Thymus (tissue), 11 donors: ENCODE measurements at regions not wholly inside any gene's neighbourhood (a gene's known extent, or its start where the extent isn't known, plus 50 kb on each side); places are given as distances from the start of the nearest gene placed in this dataset.

Source experiments
- DNase-seq, 9 donors: peaks; one replicate each; pipeline ENCODE4 v3.0.0-alpha.2; 2013; ENCODE audit warnings: low spot score in 9 of 9, low read depth in 6 of 9, missing footprints in 1 of 9
- H3K27ac ChIP-seq, 2 donors: one replicate each; pipeline ENCODE4 v1.5.1; 2013; ENCODE audit warnings: control low read depth in 1 of 2, low read depth in 1 of 2, low read length in 1 of 2, mild to moderate bottlenecking in 1 of 2, moderate library complexity in 1 of 2
- H3K27me3 ChIP-seq, 2 donors: one replicate each; pipeline ENCODE4 v1.5.1; 2013; ENCODE audit warnings: low read length in 1 of 2; ENCODE audit not compliant: control insufficient read depth in 2 of 2, insufficient read depth in 1 of 2
- H3K36me3 ChIP-seq, 2 donors: one replicate each; pipeline ENCODE4 v1.5.1; 2013; ENCODE audit warnings: low read length in 1 of 2, mild to moderate bottlenecking in 1 of 2, moderate library complexity in 1 of 2; ENCODE audit not compliant: control insufficient read depth in 2 of 2, insufficient read depth in 2 of 2
- H3K4me1 ChIP-seq, 2 donors: one replicate each; pipeline ENCODE4 v1.5.1; 2013; ENCODE audit warnings: low read length in 2 of 2; ENCODE audit not compliant: control insufficient read depth in 2 of 2, insufficient read depth in 2 of 2
- H3K4me3 ChIP-seq, 2 donors: one replicate each; pipeline ENCODE4 v1.5.1; 2013; ENCODE audit warnings: low read length in 2 of 2, control low read depth in 1 of 2, mild to moderate bottlenecking in 1 of 2
- H3K9me3 ChIP-seq, 2 donors: one replicate each; pipeline ENCODE4 v1.5.1; 2013; ENCODE audit warnings: low read length in 1 of 2, mild to moderate bottlenecking in 1 of 2; ENCODE audit not compliant: control insufficient read depth in 2 of 2, insufficient read depth in 1 of 2
- WGBS: extraction: QIAGEN DNeasy Blood & Tissue Kit; methylation state at CpG from one replicate; pipeline ENCODE4 v1.1.7; 2013; 5-methylcytosine and 5-hydroxymethylcytosine counted together
- donor health status: healthy.

- DNase-seq = no peak
- H3K4me1 ChIP-seq = no peaks in the 10 kb centered on the region
- no peaks in the 10 kb centered on the region for H3K27me3 ChIP-seq
- H3K27ac ChIP-seq = no peak overlapping the region
- H3K4me3 ChIP-seq = no peak overlapping the region
- no peaks in the 10 kb centered on the region for H3K9me3 ChIP-seq
- no peaks in the 10 kb centered on the region for H3K36me3 ChIP-seq
Measured at GRCh38 chr2:155022531-155022930, 324.0 kb downstream of the KCNJ3 start.

DNA sequence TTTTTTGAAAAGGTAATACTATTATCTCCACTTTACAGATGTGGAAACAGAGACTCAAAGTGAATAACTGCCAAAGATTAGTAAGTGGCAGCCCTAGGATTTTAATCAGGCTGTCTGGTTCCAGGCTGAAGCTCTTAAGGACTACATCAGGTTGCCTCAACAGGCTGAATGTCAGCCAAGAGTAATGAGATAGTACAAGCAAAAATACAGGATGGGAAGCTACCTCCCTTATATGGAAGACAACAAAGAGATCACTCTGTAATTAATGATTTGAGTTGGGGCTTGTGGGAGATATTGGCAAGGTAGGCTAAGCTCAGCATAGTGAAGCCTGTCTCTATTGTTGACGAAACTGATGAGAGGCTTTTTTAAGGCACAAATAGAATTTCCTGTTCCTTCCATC, 323.1 kb downstream of the KCNJ3 start:
- no peak for DNase-seq
- 93% methylated on average over 1 of the region's 1 CpG for WGBS

DNA sequence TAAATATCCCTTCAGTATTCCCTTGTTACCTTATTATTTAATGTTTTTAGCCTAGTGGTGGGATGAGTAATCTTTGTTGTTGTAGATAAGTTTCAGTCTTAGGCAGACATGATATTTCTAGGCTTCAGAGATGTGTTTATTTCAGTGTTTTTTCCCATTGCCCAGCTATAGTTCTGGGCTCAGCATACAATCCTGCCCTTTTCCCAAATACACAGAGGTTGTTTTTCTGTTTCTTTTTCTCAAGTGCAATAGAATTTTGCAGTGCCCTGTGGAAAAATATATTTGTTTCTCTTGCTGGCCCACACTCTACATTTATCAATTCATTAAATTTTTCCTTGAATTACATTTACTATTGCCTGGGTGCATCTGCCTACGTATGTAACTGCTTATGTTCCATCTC, 321.8 kb downstream of the KCNJ3 start:
- Histone ChIP-seq H3K27me3 (no peaks in the 10 kb centered on the region), H3K9me3 (no peaks in the 10 kb centered on the region), H3K36me3 (no peaks in the 10 kb centered on the region), H3K27ac (no peak overlapping the region), H3K4me1 (no peaks in the 10 kb centered on the region), H3K4me3 (no peak overlapping the region)
- DNase-seq = no peak
- 91% methylated on average over 1 of the region's 1 CpG for WGBS

More for the DNA sequence above, 323.1 kb downstream of the KCNJ3 start:
- Histone ChIP-seq H3K36me3 (no peaks in the 10 kb centered on the region), H3K4me3 (no peak overlapping the region), H3K27me3 (no peaks in the 10 kb centered on the region), H3K9me3 (no peaks in the 10 kb centered on the region), H3K27ac (no peak overlapping the region), H3K4me1 (no peaks in the 10 kb centered on the region)

- H3K27me3 ChIP-seq = no peaks in the 10 kb centered on the region
- no peak overlapping the region for H3K4me3 ChIP-seq
- no peaks in the 10 kb centered on the region for H3K4me1 ChIP-seq
- WGBS = 74% methylated on average over 2 of the region's 2 CpGs
- no peak for DNase-seq
- H3K36me3 ChIP-seq = no peaks in the 10 kb centered on the region
- no peak overlapping the region for H3K27ac ChIP-seq
- H3K9me3 ChIP-seq = no peaks in the 10 kb centered on the region
Measured at GRCh38 chr2:155010925-155011324, 312.4 kb downstream of the KCNJ3 start.

DNA sequence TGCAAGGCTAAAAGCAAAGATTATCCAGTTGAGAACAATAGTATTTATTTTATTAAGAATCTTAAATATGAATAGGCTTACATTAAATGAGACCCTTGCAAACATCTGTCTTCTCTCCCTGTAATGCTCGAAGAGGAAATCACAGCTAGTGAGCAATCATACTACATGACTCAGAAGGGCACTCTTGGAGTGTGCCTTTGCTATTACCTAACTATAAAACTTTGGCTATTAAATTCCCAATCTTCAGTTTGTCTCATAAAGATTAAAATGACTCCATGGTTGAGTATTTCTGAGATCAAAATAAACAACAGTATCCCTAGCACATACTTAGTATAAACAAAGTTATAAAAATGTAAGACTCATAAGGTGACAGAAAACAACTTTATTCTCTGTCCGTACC, 296.9 kb downstream of the KCNJ3 start:
- 93% methylated on average over 2 of the region's 2 CpGs for WGBS
- no peak overlapping the region for H3K27ac ChIP-seq
- H3K9me3 ChIP-seq = no peaks in the 10 kb centered on the region
- DNase-seq = no peak
- no peaks in the 10 kb centered on the region for H3K4me1 ChIP-seq
- H3K36me3 ChIP-seq = no peaks in the 10 kb centered on the region
- no peak overlapping the region for H3K4me3 ChIP-seq
- H3K27me3 ChIP-seq = no peaks in the 10 kb centered on the region

DNA sequence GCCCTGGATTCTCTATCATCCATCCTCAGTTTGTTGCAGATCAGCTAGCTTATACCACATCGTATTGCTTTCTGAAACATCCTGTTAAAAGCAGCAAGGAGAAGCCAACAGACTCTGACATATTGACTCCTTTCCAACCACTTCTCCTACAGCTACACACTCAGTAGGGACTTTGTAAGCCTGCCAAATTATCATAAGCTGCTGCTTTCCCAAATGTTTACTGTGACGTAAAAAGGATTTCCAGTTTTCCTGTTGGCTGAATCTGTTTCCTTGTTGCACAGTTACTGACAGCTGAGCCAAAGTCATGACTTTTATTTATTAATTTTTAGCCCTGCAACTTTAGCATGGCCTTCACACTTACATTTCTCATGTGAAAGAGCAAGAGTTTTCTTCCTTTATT, 294.3 kb downstream of the KCNJ3 start:
- no peak overlapping the region for H3K4me3 ChIP-seq
- no peaks in the 10 kb centered on the region for H3K27me3 ChIP-seq
- H3K4me1 ChIP-seq = no peaks in the 10 kb centered on the region
- no peak overlapping the region for H3K27ac ChIP-seq
- H3K36me3 ChIP-seq = no peaks in the 10 kb centered on the region
- H3K9me3 ChIP-seq = no peaks in the 10 kb centered on the region
- no peak for DNase-seq
- 88% methylated on average over 2 of the region's 2 CpGs for WGBS

GRCh38 chr2:154978710-154979109, 280.2 kb downstream of the KCNJ3 start:
- Histone ChIP-seq H3K27me3 (no peaks in the 10 kb centered on the region), H3K36me3 (no peaks in the 10 kb centered on the region), H3K4me1 (no peaks in the 10 kb centered on the region), H3K9me3 (no peaks in the 10 kb centered on the region), H3K4me3 (no peak overlapping the region), H3K27ac (no peak overlapping the region)
- WGBS = 77% methylated on average over 3 of the region's 3 CpGs
- DNase-seq = no peak

DNA sequence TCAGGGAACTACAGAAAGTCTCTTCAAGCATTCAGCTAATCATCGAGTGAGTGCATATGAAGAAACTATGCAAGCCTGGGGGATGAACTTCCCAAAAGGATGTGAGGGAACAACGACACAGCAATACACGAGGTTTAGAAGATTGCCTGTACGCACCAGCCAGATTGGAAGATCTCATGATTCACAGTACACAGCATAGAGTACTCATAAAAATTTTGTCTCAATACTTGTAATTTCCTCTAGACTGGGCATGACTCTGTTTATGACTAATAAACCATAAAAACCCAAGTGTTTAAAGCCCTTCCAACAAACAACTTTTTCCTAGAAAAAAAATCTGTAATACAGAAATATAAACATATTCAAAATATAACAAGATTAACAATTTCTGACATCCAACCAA, 279.7 kb downstream of the KCNJ3 start:
- Histone ChIP-seq H3K27ac (no peak overlapping the region), H3K36me3 (no peaks in the 10 kb centered on the region), H3K27me3 (no peaks in the 10 kb centered on the region), H3K4me1 (no peaks in the 10 kb centered on the region), H3K9me3 (no peaks in the 10 kb centered on the region), H3K4me3 (no peak overlapping the region)
- 94% methylated on average over 4 of the region's 4 CpGs for WGBS
- DNase-seq = no peak

GRCh38 chr2:154974041-154974440, 275.5 kb downstream of the KCNJ3 start:
- no peak overlapping the region for H3K27ac ChIP-seq
- H3K4me3 ChIP-seq = no peak overlapping the region
- H3K4me1 ChIP-seq = peaks cover 0 to 3% of the 10 kb centered on the region in 2 donors
- no peaks in the 10 kb centered on the region for H3K27me3 ChIP-seq
- no peaks in the 10 kb centered on the region for H3K9me3 ChIP-seq
- DNase-seq = no peak
- WGBS = 56% methylated on average over 2 of the region's 2 CpGs
- H3K36me3 ChIP-seq = no peaks in the 10 kb centered on the region

DNA sequence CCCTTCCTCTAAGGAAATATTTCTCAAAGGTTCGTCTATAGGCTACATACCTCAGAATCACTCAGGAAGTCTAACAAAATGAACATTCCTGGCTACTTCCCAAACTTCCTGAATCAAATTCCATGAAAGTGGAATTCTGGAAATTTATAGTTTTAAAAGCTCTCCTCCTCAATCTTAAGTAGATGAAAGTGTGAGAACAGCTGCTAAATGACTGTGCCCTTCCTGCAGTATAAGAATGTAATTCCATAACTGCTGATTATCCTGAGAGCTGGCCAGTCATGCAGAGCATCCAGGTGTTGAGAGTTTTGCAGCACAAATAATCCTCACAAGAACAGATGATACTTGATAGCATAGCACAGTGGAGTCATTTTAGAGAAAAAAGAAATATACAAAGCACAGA, 265.0 kb downstream of the KCNJ3 start:
- no peaks in the 10 kb centered on the region for H3K36me3 ChIP-seq
- H3K27me3 ChIP-seq = no peaks in the 10 kb centered on the region
- no peaks in the 10 kb centered on the region for H3K9me3 ChIP-seq
- WGBS = 63% methylated on average over 1 of the region's 1 CpG
- H3K27ac ChIP-seq = no peak overlapping the region
- no peaks in the 10 kb centered on the region for H3K4me1 ChIP-seq
- no peak overlapping the region for H3K4me3 ChIP-seq
- DNase-seq = no peak
